ENCODE measurements at regions not wholly inside any gene's neighbourhood (a gene's known extent, or its start where the extent isn't known, plus 50 kb on each side); places are given as distances from the start of the nearest gene placed in this dataset.

DNA sequence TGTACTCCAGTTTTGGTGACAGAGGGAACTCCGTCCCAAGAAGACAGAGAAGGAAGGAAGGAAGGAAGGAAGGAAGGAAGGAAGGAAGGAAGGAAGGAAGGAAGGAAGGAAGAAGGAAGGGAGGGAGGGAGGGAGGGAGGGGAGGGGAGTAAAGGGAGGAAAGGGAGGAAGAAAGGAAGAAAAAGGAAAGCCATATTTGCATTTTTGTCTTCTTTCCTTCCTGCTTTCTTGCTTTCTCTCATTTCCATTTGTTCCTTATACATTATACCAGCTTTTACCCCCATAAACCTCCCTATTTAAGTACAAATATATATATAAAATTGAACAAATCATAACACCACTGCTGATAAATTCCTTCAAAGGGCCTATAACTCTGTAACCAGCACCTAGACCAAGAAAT is 151.8 kb downstream of the SMC2 start:
- DNase-seq (no peak), ATAC-seq (no peak)
- WGBS: 64% methylated on average over 1 of the region's 1 CpG
- H3K4me3 ChIP-seq (ENCODE audit: low read length): no peak overlapping the region
- no peaks in the 10 kb centered on the region for H3K27me3 ChIP-seq (ENCODE audit: control insufficient read depth, insufficient read depth)
- intact Hi-C loops (cut with DNase I): no loop called here
- H3K27ac ChIP-seq (ENCODE audit: low read length): no peak overlapping the region
- no peaks in the 10 kb centered on the region for H3K9me3 ChIP-seq (ENCODE audit: control insufficient read depth, low read length)
- H3K4me1 ChIP-seq (ENCODE audit: control insufficient read depth, insufficient read depth, low read length): no peaks in the 10 kb centered on the region

DNA sequence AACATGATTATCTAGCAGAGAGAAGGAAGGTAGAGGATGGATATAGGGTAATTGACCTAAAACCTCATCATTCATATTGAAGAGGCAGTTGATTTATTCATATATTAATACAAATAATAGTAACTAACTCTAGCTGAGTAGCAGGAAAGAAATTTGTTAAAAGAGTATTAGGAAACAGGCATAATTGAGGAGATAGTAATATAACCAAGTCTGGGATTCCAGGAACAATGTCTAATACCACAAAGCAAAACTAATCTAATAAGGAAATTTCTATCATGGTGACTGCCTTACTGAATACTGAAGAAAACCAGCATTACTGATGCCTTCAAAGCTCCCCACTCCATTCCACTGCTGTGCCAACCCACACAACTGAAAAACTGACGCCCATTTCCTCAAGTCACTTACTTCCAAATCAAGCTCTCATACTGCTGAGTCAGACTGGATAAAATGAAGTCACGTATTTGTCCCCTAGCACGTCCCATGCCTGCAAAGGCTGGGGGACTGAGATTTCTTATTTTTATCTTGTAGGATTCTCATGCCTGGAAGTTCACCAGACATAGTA is 153.9 kb downstream of the SMC2 start:
- WGBS: 63% methylated on average over 3 of the region's 3 CpGs
- no peak for DNase-seq
- intact Hi-C loops (cut with DNase I): no loop called here
- H3K4me1 ChIP-seq (ENCODE audit: control insufficient read depth, insufficient read depth, low read length): no peaks in the 10 kb centered on the region
- H3K4me3 ChIP-seq (ENCODE audit: low read length): no peak overlapping the region
- H3K9me3 ChIP-seq (ENCODE audit: control insufficient read depth, low read length): no peaks in the 10 kb centered on the region
- no peak for ATAC-seq
- H3K27me3 ChIP-seq (ENCODE audit: control insufficient read depth, insufficient read depth): no peaks in the 10 kb centered on the region
- H3K27ac ChIP-seq (ENCODE audit: low read length): no peak overlapping the region

DNA sequence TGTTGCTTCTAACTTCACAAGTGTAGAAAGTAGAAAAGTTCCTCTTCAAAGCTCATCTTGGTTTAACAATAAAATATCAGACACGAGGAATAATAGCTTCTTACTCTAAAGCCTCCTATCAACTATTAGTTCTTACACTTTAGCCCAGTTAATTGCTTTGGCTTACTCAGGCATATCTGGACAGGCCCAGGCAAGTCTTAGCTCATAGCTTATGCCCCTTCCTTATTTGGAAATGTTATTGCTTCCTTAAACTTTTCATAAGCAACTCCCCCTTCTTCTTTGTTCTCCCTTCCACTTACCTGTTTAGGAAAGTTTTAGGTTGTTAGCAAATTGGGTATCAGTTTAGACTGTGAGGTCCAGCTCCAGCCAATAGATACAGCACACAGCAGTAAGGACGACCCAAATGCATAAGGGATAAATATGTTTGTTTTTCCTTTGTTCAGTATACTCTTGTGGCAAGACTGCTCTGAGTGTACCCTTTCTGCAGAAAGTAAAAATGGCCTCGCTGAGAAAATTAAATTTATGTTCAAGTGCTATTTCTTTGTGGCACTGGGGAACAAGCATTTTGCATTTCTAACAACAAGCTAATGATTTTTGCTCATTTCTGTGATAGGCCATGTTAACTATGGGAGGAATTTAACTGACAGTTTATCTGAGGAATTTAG is 162.1 kb downstream of the SMC2 start:
- Histone ChIP-seq H3K9me3 (ENCODE audit: control insufficient read depth, low read length) (no peaks in the 10 kb centered on the region), H3K4me3 (ENCODE audit: low read length) (no peak overlapping the region), H3K27ac (ENCODE audit: low read length) (no peak overlapping the region), H3K4me1 (ENCODE audit: control insufficient read depth, insufficient read depth, low read length) (no peaks in the 10 kb centered on the region), H3K27me3 (ENCODE audit: control insufficient read depth, insufficient read depth) (no peaks in the 10 kb centered on the region)
- intact Hi-C loops (cut with DNase I): no loop called here
- ATAC-seq: no peak
- no peak for DNase-seq
- 69% methylated on average over 3 of the region's 3 CpGs for WGBS

GRCh38 chr9:104256696-104257062 is 162.6 kb downstream of the SMC2 start:
- Histone ChIP-seq H3K27ac (ENCODE audit: low read length) (no peak overlapping the region), H3K4me1 (ENCODE audit: control insufficient read depth, insufficient read depth, low read length) (no peaks in the 10 kb centered on the region), H3K27me3 (ENCODE audit: control insufficient read depth, insufficient read depth) (no peaks in the 10 kb centered on the region), H3K9me3 (ENCODE audit: control insufficient read depth, low read length) (no peaks in the 10 kb centered on the region), H3K4me3 (ENCODE audit: low read length) (no peak overlapping the region)
- intact Hi-C loops (cut with DNase I): no loop called here
- no peak for DNase-seq
- ATAC-seq: no peak

DNA sequence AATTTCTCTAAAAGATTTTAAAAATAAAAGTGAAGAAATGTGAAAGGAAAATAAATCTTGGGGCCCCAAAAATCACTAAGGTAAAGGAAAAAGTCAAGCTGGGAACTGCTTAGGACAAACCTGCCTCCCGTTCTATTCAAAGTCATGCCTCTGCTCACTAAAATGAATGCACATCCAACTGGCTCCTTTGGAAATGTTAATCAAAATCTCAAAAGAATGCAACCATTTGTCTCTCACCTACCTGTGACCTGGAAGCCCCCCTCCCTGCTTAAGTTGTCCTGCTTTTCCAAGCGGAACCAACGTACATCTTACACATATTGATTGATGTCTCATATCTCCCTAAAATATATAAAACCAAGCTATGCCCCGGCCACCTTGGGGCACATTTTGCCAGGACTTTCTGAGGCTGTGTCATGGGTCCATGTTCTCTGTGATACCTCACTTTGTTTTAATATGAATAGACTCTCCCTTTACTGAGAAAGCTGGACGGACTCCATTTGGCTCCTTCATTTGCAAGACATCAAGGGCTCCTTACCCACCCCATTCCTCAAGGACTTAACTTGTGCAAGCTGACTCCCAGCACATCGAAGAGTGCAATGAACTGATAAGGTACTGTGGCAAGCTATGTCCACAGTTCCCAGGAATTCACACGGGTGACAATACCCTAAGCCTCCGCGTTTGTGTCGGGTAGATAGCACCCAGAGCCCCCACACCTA is 164.3 kb downstream of the SMC2 start:
- 14% methylated on average over 10 of the region's 10 CpGs for WGBS
- no peak overlapping the region for H3K27ac ChIP-seq (ENCODE audit: low read length)
- H3K9me3 ChIP-seq (ENCODE audit: control insufficient read depth, low read length): no peaks in the 10 kb centered on the region
- no peaks in the 10 kb centered on the region for H3K27me3 ChIP-seq (ENCODE audit: control insufficient read depth, insufficient read depth)
- DNase-seq (no peak), ATAC-seq (no peak)
- intact Hi-C loops (cut with DNase I): no loop called here
- no peak overlapping the region for H3K4me3 ChIP-seq (ENCODE audit: low read length)
- H3K4me1 ChIP-seq (ENCODE audit: control insufficient read depth, insufficient read depth, low read length): no peaks in the 10 kb centered on the region

- no peak overlapping the region for H3K4me3 ChIP-seq (ENCODE audit: low read length)
- no peaks in the 10 kb centered on the region for H3K27me3 ChIP-seq (ENCODE audit: control insufficient read depth, insufficient read depth)
- WGBS: 54% methylated on average over 3 of the region's 3 CpGs
- intact Hi-C loops (cut with DNase I): no loop called here
- H3K4me1 ChIP-seq (ENCODE audit: control insufficient read depth, insufficient read depth, low read length): no peaks in the 10 kb centered on the region
- no peaks in the 10 kb centered on the region for H3K9me3 ChIP-seq (ENCODE audit: control insufficient read depth, low read length)
- no peak overlapping the region for H3K27ac ChIP-seq (ENCODE audit: low read length)
- DNase-seq (no peak), ATAC-seq (no peak)
Measured at GRCh38 chr9:104260004-104260403, 165.9 kb downstream of the SMC2 start.

DNA sequence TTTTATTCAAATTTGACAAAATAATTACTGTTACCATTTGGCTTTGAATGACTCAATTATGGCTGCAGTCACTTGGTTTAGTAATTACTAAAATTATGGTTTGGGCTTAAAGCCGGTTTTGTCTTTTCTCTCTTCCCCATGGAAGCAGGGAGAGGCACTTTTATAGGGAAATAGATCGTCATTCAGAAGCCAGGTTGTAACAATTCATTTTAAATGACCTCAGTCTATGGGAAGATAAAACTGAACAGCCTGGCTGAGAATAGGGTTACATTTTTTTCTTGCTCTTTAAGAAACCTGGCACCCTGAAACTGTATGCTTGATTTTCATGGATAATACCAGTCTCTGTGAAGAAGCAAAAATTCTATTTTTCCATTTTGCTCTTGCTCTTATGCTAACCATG is 169.8 kb downstream of the SMC2 start:
- intact Hi-C loops (cut with DNase I): no loop called here
- no peak overlapping the region for H3K27ac ChIP-seq (ENCODE audit: low read length)
- no peaks in the 10 kb centered on the region for H3K9me3 ChIP-seq (ENCODE audit: control insufficient read depth, low read length)
- 72% methylated on average over 2 of the region's 2 CpGs for WGBS
- ATAC-seq (no peak), DNase-seq (no peak)
- no peaks in the 10 kb centered on the region for H3K4me1 ChIP-seq (ENCODE audit: control insufficient read depth, insufficient read depth, low read length)
- H3K4me3 ChIP-seq (ENCODE audit: low read length): no peak overlapping the region
- no peaks in the 10 kb centered on the region for H3K27me3 ChIP-seq (ENCODE audit: control insufficient read depth, insufficient read depth)

GRCh38 chr9:104264431-104264830 is 170.3 kb downstream of the SMC2 start:
- 0% methylated on average over 1 of the region's 1 CpG for WGBS
- H3K27ac ChIP-seq (ENCODE audit: low read length): no peak overlapping the region
- H3K4me1 ChIP-seq (ENCODE audit: control insufficient read depth, insufficient read depth, low read length): no peaks in the 10 kb centered on the region
- H3K9me3 ChIP-seq (ENCODE audit: control insufficient read depth, low read length): no peaks in the 10 kb centered on the region
- ATAC-seq (no peak), DNase-seq (no peak)
- H3K27me3 ChIP-seq (ENCODE audit: control insufficient read depth, insufficient read depth): no peaks in the 10 kb centered on the region
- intact Hi-C loops (cut with DNase I): no loop called here
- H3K4me3 ChIP-seq (ENCODE audit: low read length): no peak overlapping the region

- no peaks in the 10 kb centered on the region for H3K9me3 ChIP-seq (ENCODE audit: control insufficient read depth, low read length)
- DNase-seq: no peak
- intact Hi-C loops (cut with DNase I): no loop called here
- H3K27ac ChIP-seq (ENCODE audit: low read length): no peak overlapping the region
- no peaks in the 10 kb centered on the region for H3K4me1 ChIP-seq (ENCODE audit: control insufficient read depth, insufficient read depth, low read length)
- no peaks in the 10 kb centered on the region for H3K27me3 ChIP-seq (ENCODE audit: control insufficient read depth, insufficient read depth)
- no peak for ATAC-seq
- no peak overlapping the region for H3K4me3 ChIP-seq (ENCODE audit: low read length)
Measured at GRCh38 chr9:104269374-104269773, 175.3 kb downstream of the SMC2 start.

GRCh38 chr9:104269996-104270963 is 176.2 kb downstream of the SMC2 start:
- DNase-seq: no peak
- Histone ChIP-seq H3K27ac (ENCODE audit: low read length) (no peak overlapping the region), H3K9me3 (ENCODE audit: control insufficient read depth, low read length) (no peaks in the 10 kb centered on the region), H3K27me3 (ENCODE audit: control insufficient read depth, insufficient read depth) (no peaks in the 10 kb centered on the region), H3K4me1 (ENCODE audit: control insufficient read depth, insufficient read depth, low read length) (no peaks in the 10 kb centered on the region), H3K4me3 (ENCODE audit: low read length) (no peak overlapping the region)
- 80% methylated on average over 4 of the region's 4 CpGs for WGBS
- intact Hi-C loops (cut with DNase I): no loop called here
- no peak for ATAC-seq

- 80% methylated on average over 3 of the region's 3 CpGs for WGBS
Measured at GRCh38 chr9:104276709-104277245, 182.7 kb downstream of the SMC2 start.

More at GRCh38 chr9:104276709-104277245, 182.7 kb downstream of the SMC2 start:
- H3K4me3 ChIP-seq (ENCODE audit: low read length): no peak overlapping the region
- no peak for ATAC-seq
- H3K27ac ChIP-seq (ENCODE audit: low read length): no peak overlapping the region
- intact Hi-C loops (cut with DNase I): no loop called here
- DNase-seq: no peak
- H3K4me1 ChIP-seq (ENCODE audit: control insufficient read depth, insufficient read depth, low read length): no peaks in the 10 kb centered on the region
- no peaks in the 10 kb centered on the region for H3K27me3 ChIP-seq (ENCODE audit: control insufficient read depth, insufficient read depth)
- H3K9me3 ChIP-seq (ENCODE audit: control insufficient read depth, low read length): no peaks in the 10 kb centered on the region

Data from right cardiac atrium (tissue), 5 donors.